ENCODE measurements at regions not wholly inside any gene's neighbourhood (a gene's known extent, or its start where the extent isn't known, plus 50 kb on each side); places are given as distances from the start of the nearest gene placed in this dataset.

- no peak for TF ChIP-seq CTCF (conservative IDR thresholded peaks at IDR 0.05; ENCODE audit: low read depth, low read length)
- no peak for TF ChIP-seq EZH2 (IDR thresholded peaks at IDR 0.05; ENCODE audit: low read length, unreplicated experiment)
Observed at GRCh38 chr6:130697271-130697994, 129.8 kb upstream of the SMLR1 start.

All from PC-3 (cell line).